Erythroblast (primary cell): ENCODE measurements at regions not wholly inside any gene's neighbourhood (a gene's known extent, or its start where the extent isn't known, plus 50 kb on each side); places are given as distances from the start of the nearest gene placed in this dataset.

Source experiments
- GATA1 ChIP-seq: IDR thresholded peaks from 2 replicates; pipeline ENCODE4 v1.6.1; 2011; ENCODE audit warnings: low read depth, mild to moderate bottlenecking, control low read depth, low read length, moderate library complexity
- POLR2A ChIP-seq: IDR thresholded peaks from 2 replicates; pipeline ENCODE4 v1.6.1; 2011; ENCODE audit warnings: mild to moderate bottlenecking, low read length

DNA sequence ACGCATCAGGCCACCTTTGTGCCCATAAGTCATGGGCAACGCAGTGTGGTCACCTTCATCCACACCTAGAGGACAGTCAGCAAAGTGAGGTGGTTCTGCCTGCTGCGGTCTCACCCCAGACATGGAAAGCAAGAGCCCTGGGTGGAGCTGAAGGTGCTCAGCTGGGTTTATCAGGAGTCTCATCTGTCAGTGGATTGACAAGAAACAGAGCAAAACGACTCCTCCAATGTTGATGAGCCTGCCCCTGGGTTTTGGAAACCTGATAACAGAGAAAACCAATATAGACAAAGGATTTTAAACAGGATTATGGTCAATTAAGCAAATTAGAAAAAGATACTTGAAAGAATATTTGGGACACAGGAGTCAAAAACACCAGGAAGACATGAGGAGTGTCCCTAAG, 229.3 kb upstream of the PRSS58 start:
- no peak for TF ChIP-seq POLR2A
- no peak for TF ChIP-seq GATA1
